Astrocyte of the spinal cord (primary cell): ENCODE measurements at regions not wholly inside any gene's neighbourhood (a gene's known extent, or its start where the extent isn't known, plus 50 kb on each side); places are given as distances from the start of the nearest gene placed in this dataset.

ENCODE experiments used
- DNase-seq: peaks from one replicate; pipeline ENCODE4 v3.0.0; 2011; ENCODE audit warnings: low read depth, low spot score
- H3K4me3 ChIP-seq: 2 replicates; pipeline ENCODE4 v1.5.1; 2011; ENCODE audit warnings: low read depth, mild to moderate bottlenecking, low read length, moderate library complexity
- CTCF ChIP-seq: IDR thresholded peaks from 2 replicates; pipeline ENCODE4 v1.5.1; 2012; ENCODE audit warnings: low read depth, mild to moderate bottlenecking, low read length, inconsistent platforms
- in situ Hi-C: cut with HindIII; loops from 2 replicates; pipeline ENCODE4 v1.10.0; 2017; ENCODE audit warnings: low sequenced_read_pairs

DNA sequence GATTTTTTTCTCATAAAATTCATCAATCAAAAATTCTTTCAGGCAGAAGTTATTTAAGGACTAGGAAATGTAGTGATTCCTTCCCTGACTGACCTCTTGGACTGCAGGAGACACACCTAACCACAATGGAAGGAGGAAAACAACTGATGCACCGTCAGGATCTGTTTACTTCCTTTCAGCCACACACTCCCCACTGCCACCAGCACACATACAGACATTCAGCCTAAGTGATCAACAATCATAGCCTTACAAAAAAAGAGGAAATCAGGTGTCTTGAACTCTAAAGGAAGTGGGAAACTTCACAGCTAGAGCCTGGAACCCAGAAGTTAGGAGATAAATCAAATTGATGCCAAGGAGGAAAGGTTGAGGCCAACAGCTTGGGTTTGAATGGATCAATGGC is 213.5 kb upstream of the ACVR2A start:
- no peak overlapping the region for H3K4me3 ChIP-seq
- DNase-seq, result no peak
- no peak for TF ChIP-seq CTCF
- in situ Hi-C loops, result no loop called here

- H3K4me3 ChIP-seq, result no peak overlapping the region
- in situ Hi-C loops, result no loop called here
- DNase-seq, result no peak
- no peak for TF ChIP-seq CTCF
Measured at GRCh38 chr2:147630585-147630984, 214.2 kb upstream of the ACVR2A start.

DNA sequence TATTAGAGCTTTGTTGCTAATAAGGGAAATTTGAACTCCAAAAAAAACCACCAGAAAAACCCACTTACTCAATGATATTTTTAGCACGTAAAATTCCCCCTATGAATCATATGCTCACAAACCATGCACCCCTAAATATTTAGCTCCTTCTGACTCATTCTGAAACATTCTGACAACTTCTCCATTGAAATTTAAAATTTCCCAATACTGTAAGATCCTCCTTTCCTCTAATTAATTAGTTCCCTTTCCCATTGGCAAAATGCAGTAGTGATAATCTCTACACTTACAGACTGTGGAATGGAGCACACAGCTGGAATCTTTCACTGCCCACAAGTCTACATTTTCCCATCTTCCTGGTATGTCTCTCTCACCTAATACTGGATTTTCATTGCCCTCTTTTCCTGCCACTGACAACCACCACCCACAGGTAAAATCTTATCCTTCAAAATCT is 215.8 kb upstream of the ACVR2A start:
- no peak overlapping the region for H3K4me3 ChIP-seq
- no peak for DNase-seq
- in situ Hi-C loops, result no loop called here
- TF ChIP-seq CTCF, result no peak

GRCh38 chr2:147623328-147623727 is 221.5 kb upstream of the ACVR2A start:
- no peak overlapping the region for H3K4me3 ChIP-seq
- TF ChIP-seq CTCF, result no peak
- in situ Hi-C loops, result no loop called here
- DNase-seq, result no peak

DNA sequence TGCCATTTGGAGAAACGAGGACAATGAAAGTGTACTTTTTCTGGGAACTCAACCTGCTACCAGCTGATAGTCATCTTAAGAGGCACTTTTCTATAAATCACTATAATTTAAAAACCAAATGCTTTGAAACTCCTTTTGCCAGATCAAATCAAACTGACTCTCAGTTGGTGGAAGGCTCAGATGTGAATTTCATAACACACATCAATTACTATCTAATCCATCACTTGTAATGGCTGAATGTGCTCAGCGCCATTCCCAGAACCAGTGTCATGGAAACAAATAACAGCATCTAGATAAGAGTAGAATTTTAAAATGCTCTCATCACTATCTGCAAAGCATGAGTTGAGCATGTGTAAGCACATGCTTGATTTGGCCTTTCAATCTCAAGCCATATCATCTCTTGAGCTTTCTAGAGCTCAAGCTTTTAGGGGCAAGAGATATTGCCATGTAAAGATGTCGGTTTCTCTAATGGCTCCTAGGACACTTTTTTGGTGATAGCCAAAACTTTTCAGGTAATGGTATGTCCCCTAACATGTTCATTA is 223.1 kb upstream of the ACVR2A start:
- TF ChIP-seq CTCF, result no peak
- in situ Hi-C loops, result no loop called here
- no peak overlapping the region for H3K4me3 ChIP-seq
- DNase-seq, result no peak

DNA sequence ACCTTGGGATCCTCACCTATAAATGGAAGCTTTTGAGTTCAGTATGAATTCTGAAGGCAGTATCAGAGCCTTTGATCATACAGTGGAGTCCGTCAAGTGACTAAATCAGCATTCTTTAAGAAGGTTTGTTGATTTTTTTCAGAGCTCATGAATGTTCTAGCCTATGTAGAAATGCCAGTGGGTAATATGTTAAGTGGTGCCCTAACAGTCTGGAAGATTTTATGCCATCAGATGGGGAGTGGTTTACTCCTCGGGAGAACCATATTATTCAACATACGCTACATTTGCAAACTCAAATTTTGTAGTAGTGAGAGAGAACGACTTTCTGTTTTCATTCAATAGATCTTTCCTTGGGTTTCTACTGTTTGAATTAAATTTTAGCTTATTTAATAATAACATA is 225.0 kb upstream of the ACVR2A start:
- no peak for DNase-seq
- in situ Hi-C loops, result no loop called here
- no peak for TF ChIP-seq CTCF
- H3K4me3 ChIP-seq, result no peak overlapping the region

- in situ Hi-C loops, result no loop called here
- H3K4me3 ChIP-seq, result no peak overlapping the region
- TF ChIP-seq CTCF, result no peak
- no peak for DNase-seq
Measured at GRCh38 chr2:147615726-147616125, 229.1 kb upstream of the ACVR2A start.
